GM18867 (cell line): ENCODE measurements at regions not wholly inside any gene's neighbourhood (a gene's known extent, or its start where the extent isn't known, plus 50 kb on each side); places are given as distances from the start of the nearest gene placed in this dataset.
"Not testable (repeated sequence)": the region's sequence is repeated elsewhere in the genome, so short reads cannot be mapped to it uniquely, and the experiment has no call there.

Source experiments
- ATAC-seq: cut with Tn5 transposase; IDR thresholded peaks from one replicate; pipeline ENCODE4 v1.9.1; 2021; ENCODE audit warnings: mild to moderate bottlenecking, moderate library complexity; ENCODE audit not compliant: unreplicated experiment

DNA sequence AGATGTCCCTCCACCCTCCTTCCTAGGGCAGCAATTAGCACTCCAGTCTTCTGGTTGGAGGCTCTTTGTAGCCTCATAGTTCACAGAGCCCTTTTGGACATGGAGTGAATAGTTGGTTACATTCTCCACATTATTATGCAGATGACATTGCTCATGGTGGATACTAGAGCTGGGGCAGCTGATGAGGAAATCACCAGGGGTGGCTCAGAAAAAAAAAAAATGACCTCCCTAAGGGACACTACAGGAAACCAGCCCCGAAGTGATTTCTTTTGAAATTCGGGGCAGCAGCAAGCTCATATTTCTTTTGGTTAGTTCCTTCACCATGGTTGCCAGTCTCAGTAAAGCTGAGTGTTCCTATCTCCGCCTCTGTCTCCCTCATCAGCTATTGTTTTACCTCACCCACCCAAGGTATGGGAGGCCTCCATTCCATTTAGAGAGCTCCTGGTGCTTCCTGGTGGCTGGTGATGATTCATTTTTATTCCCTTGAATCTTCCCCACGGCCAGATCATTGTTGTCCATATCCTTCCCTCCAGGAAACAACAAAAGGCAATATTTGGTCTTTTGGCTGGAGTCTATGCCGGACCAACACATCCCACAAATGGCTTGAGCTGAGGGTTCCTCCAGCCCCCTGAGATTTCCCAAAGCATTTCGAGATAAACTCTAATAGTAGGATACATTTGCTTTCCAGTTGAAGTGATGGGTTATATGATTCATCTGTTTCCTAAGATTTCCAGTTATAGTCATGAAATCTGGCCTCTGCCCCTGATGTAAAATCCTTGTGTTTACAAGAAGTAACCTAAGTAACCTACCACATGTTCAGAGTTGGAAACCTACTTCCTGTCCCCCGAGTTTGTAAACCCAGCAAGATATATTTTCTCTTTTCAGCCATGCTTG, 56.2 kb upstream of the NID2 start:
- ATAC-seq = no peak

DNA sequence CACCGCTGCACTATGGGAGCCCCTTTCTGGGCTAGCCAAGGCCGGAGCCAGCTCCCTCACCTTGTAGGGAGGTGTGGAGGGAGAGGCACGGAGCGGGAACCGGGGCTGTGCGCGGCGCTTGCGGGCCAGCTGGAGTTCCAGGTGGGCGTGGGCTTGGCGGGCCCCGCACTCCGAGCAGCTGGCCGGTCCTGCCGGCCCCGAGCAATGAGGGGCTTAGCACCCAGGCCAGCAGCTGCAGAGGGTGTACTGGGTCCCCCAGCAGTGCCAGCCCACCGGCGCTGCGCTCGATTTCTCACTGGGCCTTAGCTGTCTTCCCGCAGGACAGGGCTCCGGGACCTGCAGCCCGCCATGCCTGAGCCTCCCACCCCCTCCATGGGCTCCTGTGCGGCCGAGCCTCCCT, 53.3 kb upstream of the NID2 start:
- ATAC-seq = not testable (repeated sequence)

DNA sequence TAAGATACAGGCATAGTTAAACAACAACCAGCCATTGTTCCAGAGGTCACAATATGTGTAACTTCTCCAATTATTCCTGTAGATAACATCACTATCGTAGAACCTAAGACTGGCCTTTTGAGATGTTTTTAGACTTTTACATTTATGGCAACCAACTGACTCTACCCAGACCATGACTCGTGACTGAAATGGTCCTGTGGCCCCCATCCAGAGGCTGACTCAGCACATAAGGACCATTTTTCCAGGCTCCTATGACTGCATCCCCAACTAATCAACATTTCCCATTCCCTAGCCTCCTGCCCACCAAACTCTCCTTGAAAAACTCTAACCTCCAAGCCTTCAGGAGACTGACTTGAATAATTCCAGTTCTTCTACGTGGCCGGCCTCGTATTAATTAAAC, 52.6 kb upstream of the NID2 start:
- ATAC-seq = no peak

DNA sequence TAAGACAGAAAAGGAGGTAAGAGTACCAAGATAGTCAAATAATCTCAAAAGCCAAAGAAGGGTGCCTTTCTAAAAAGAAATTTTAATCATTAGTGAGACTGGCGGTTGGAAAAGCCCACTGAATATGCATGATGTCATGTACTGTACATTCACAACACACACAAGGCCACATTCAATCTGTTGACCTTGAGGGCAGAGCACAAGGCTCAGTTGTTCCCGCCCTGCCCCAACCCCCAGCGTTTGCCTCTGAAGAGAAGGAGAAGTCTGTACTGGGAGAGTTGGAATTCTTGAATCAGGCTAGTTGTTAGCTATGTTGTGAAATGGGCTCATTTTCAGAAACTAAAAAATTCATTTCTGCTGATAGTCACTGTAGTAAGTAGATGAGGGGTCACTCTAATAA, 50.2 kb upstream of the NID2 start:
- no peak for ATAC-seq
